ENCODE measurements at regions not wholly inside any gene's neighbourhood (a gene's known extent, or its start where the extent isn't known, plus 50 kb on each side); places are given as distances from the start of the nearest gene placed in this dataset.
A peak's percentile ranks its signal among the peaks of the same experiment; 100 is the strongest.

DNA sequence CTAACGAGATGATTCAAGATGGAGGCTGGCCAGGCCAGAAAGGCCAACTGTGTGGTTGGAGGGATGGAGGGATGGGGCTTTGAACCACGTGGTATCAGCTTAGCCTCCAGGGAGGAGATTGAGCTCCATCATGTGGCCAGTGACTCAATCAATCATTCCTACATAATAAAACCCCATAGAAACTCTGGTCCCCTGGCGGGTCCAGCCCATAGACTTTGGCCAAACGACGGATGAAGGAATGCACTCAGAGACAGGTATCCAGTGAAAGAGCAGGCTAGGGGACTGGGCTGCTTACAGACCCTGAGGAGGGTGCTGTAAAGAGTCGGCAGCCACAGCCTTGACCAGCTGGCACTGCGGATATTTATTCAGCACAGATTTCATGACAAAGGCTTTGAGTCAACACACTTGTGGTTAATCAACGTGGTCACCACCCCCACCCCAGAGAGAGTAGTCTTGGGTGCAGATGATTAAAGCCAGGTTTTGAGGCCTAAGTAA lies 308.7 kb upstream of the TNRC6C start:
- Histone ChIP-seq H3K4me3 (replicated peaks in 1 of 4; ENCODE audit: control extremely low read depth in 1 of 4, insufficient read depth in 1 of 4, low read depth in 3 of 4, low read length in 4 of 4) (no peak overlapping the region), H3K9me3 (ENCODE audit: control insufficient read depth, insufficient read depth, low read depth, low read length) (no peaks in the 10 kb centered on the region), H3K9ac (ENCODE audit: insufficient read depth, low read length) (no peak overlapping the region), H4K20me1 (ENCODE audit: control insufficient read depth, extremely low read depth, insufficient read depth, low read length) (no peaks in the 10 kb centered on the region), H3K4me1 (ENCODE audit: control insufficient read depth, extremely low read depth, insufficient read depth, low read length) (no peaks in the 10 kb centered on the region), H3K4me2 (ENCODE audit: extremely low read depth, insufficient read depth, low read length) (no peak overlapping the region), H3K27ac (ENCODE audit: insufficient read depth, low read length) (no peak overlapping the region), H3K79me2 (ENCODE audit: control insufficient read depth, insufficient read depth, low read length) (no peaks in the 10 kb centered on the region), H3K27me3 (ENCODE audit: control insufficient read depth, insufficient read depth, low read length) (no peaks in the 10 kb centered on the region), H2AFZ (ENCODE audit: low read length) (no peak overlapping the region), H3K36me3 (ENCODE audit: control insufficient read depth, insufficient read depth, low read length) (no peaks in the 10 kb centered on the region)
- DNase-seq (ENCODE audit: low read depth in 2 of 2): peak; percentile 12 to 75
- TF ChIP-seq, protein P1, sequence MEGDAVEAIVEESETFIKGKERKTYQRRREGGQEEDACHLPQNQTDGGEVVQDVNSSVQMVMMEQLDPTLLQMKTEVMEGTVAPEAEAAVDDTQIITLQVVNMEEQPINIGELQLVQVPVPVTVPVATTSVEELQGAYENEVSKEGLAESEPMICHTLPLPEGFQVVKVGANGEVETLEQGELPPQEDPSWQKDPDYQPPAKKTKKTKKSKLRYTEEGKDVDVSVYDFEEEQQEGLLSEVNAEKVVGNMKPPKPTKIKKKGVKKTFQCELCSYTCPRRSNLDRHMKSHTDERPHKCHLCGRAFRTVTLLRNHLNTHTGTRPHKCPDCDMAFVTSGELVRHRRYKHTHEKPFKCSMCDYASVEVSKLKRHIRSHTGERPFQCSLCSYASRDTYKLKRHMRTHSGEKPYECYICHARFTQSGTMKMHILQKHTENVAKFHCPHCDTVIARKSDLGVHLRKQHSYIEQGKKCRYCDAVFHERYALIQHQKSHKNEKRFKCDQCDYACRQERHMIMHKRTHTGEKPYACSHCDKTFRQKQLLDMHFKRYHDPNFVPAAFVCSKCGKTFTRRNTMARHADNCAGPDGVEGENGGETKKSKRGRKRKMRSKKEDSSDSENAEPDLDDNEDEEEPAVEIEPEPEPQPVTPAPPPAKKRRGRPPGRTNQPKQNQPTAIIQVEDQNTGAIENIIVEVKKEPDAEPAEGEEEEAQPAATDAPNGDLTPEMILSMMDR (conservative IDR thresholded peaks at IDR 0.05 in 1 of 2, IDR thresholded peaks at IDR 0.05 in 1 of 2; ENCODE audit: low read depth in 1 of 2, low read length in 2 of 2): no peak
- no peak for TF ChIP-seq EZH2 (IDR thresholded peaks at IDR 0.05; ENCODE audit: low read length, missing control alignments)

DNA sequence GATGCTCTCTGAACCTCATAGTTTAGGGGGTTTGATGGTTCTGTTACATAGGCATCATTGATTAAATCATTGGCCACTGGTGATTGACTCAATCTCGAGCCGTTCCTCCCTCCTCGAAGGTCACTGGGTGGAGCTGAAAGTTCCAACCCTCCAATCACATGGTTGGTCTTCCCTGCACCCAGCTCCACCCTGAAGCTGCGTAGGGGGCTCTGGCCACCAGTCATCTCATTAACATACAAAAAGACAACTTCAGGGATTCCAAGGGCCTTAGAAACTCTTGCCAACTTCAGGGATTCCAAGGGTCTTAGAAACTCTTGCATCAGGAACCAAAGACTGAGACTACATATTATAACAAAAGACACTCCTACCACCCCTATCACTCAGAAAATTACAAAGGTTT lies 306.5 kb upstream of the TNRC6C start:
- no peak for TF ChIP-seq EZH2 (IDR thresholded peaks at IDR 0.05; ENCODE audit: low read length, missing control alignments)
- TF ChIP-seq, protein P1 (conservative IDR thresholded peaks at IDR 0.05 in 1 of 2, IDR thresholded peaks at IDR 0.05 in 1 of 2; ENCODE audit: low read depth in 1 of 2, low read length in 2 of 2): no peak

GRCh38 chr17:77654296-77654695 lies 304.2 kb upstream of the TNRC6C start:
- TF ChIP-seq, protein P1 (conservative IDR thresholded peaks at IDR 0.05 in 1 of 2, IDR thresholded peaks at IDR 0.05 in 1 of 2; ENCODE audit: low read depth in 1 of 2, low read length in 2 of 2): no peak
- TF ChIP-seq EZH2 (IDR thresholded peaks at IDR 0.05; ENCODE audit: low read length, missing control alignments): no peak

More for the DNA sequence above, 306.5 kb upstream of the TNRC6C start:
- Histone ChIP-seq H3K4me2 (ENCODE audit: extremely low read depth, insufficient read depth, low read length) (no peak overlapping the region), H3K4me1 (ENCODE audit: control insufficient read depth, extremely low read depth, insufficient read depth, low read length) (no peaks in the 10 kb centered on the region), H3K27ac (ENCODE audit: insufficient read depth, low read length) (no peak overlapping the region), H3K9me3 (ENCODE audit: control insufficient read depth, insufficient read depth, low read depth, low read length) (no peaks in the 10 kb centered on the region), H3K36me3 (ENCODE audit: control insufficient read depth, insufficient read depth, low read length) (no peaks in the 10 kb centered on the region), H4K20me1 (ENCODE audit: control insufficient read depth, extremely low read depth, insufficient read depth, low read length) (no peaks in the 10 kb centered on the region), H3K4me3 (replicated peaks in 1 of 4; ENCODE audit: control extremely low read depth in 1 of 4, insufficient read depth in 1 of 4, low read depth in 3 of 4, low read length in 4 of 4) (no peak overlapping the region), H3K9ac (ENCODE audit: insufficient read depth, low read length) (no peak overlapping the region), H3K27me3 (ENCODE audit: control insufficient read depth, insufficient read depth, low read length) (peaks cover 2% of the 10 kb centered on the region), H2AFZ (ENCODE audit: low read length) (no peak overlapping the region), H3K79me2 (ENCODE audit: control insufficient read depth, insufficient read depth, low read length) (no peaks in the 10 kb centered on the region)
- no peak for DNase-seq (ENCODE audit: low read depth in 2 of 2)

More at GRCh38 chr17:77654296-77654695, 304.2 kb upstream of the TNRC6C start:
- Histone ChIP-seq H3K9ac (ENCODE audit: insufficient read depth, low read length) (no peak overlapping the region), H3K79me2 (ENCODE audit: control insufficient read depth, insufficient read depth, low read length) (no peaks in the 10 kb centered on the region), H3K9me3 (ENCODE audit: control insufficient read depth, insufficient read depth, low read depth, low read length) (no peaks in the 10 kb centered on the region), H3K36me3 (ENCODE audit: control insufficient read depth, insufficient read depth, low read length) (no peaks in the 10 kb centered on the region), H3K4me1 (ENCODE audit: control insufficient read depth, extremely low read depth, insufficient read depth, low read length) (no peaks in the 10 kb centered on the region), H3K27me3 (ENCODE audit: control insufficient read depth, insufficient read depth, low read length) (peaks cover 3% of the 10 kb centered on the region), H3K27ac (ENCODE audit: insufficient read depth, low read length) (no peak overlapping the region), H3K4me2 (ENCODE audit: extremely low read depth, insufficient read depth, low read length) (no peak overlapping the region), H3K4me3 (replicated peaks in 1 of 4; ENCODE audit: control extremely low read depth in 1 of 4, insufficient read depth in 1 of 4, low read depth in 3 of 4, low read length in 4 of 4) (no peak overlapping the region), H4K20me1 (ENCODE audit: control insufficient read depth, extremely low read depth, insufficient read depth, low read length) (no peaks in the 10 kb centered on the region), H2AFZ (ENCODE audit: low read length) (no peak overlapping the region)
- no peak for DNase-seq (ENCODE audit: low read depth in 2 of 2)
